HepG2 (cell line): ENCODE measurements at regions not wholly inside any gene's neighbourhood (a gene's known extent, or its start where the extent isn't known, plus 50 kb on each side); places are given as distances from the start of the nearest gene placed in this dataset.
A peak's percentile ranks its signal among the peaks of the same experiment; 100 is the strongest.

Experiments
- ATAC-seq: fragments of 200-7000 bp; cut with Tn5 transposase; 3 replicates; pipeline ENCODE4 v1.9.1; 2020; ENCODE audit warnings: mild to moderate bottlenecking, moderate library complexity
- BruUV-seq: library from RNA; stranded (reverse); fragments of 400-500 nt; replicated peaks from 2 replicates; lab custom pipeline; 2021; lab: Mats Ljungman, UMichigan
- CTCF ChIA-PET: fragments of 300-600 bp; formaldehyde crosslinking; extraction: SDS; loops from one replicate; lab custom pipeline; 2021; ENCODE audit warnings: low total read pairs, inconsistent platforms, low intra/inter-chr PET ratio; lab: Yijun Ruan, JAX
- POLR2A ChIA-PET: fragments of 350-600 bp; sonication (Branson Sonifier 250); formaldehyde crosslinking; loops from one replicate; lab custom pipeline; 2020; ENCODE audit warnings: antibody characterized with exemption, inconsistent platforms; lab: Yijun Ruan, JAX
- DNase-seq: peaks from one replicate; pipeline ENCODE4 v3.0.0-alpha.2; 2015; ENCODE audit warnings: low spot score
- FAIRE-seq: peaks from 3 replicates; lab custom pipeline; 2011; peaks lifted over from hg19 to GRCh38; lab: Jason Lieb, UNC
- H2AFZ ChIP-seq: one replicate; pipeline ENCODE4 v1.6.1; 2011; ENCODE audit warnings: low read length, inconsistent platforms
- H3K27ac ChIP-seq: fragments of 300-600 bp; 3 replicates; pipeline ENCODE4 v1.8.0; 2011; ENCODE audit warnings: mixed run types, mild to moderate bottlenecking, mixed read lengths, low read length, inconsistent platforms; ENCODE audit not compliant: insufficient read depth; ENCODE audit errors: extremely low read length
- H3K27me3 ChIP-seq, 2 experiments: fragments of 200-600 bp in 1 of 2; 2 replicates in 1 of 2; 3 replicates in 1 of 2; pipeline versions ENCODE4 v1.6.0 to v1.8.0; 2011; ENCODE audit warnings: low read length in 2 of 2, mild to moderate bottlenecking in 2 of 2, moderate library complexity in 2 of 2, inconsistent platforms in 1 of 2; ENCODE audit not compliant: insufficient read depth in 2 of 2, control insufficient read depth in 1 of 2
- H3K36me3 ChIP-seq, 2 experiments: fragments of 200-600 bp in 1 of 2; replicated peaks in 1 of 2; 2 replicates in 1 of 2; 3 replicates in 1 of 2; pipeline versions ENCODE4 v1.5.1 to v1.8.0; 2011; ENCODE audit warnings: low read length in 2 of 2, inconsistent platforms in 1 of 2; ENCODE audit not compliant: insufficient read depth in 2 of 2, control insufficient read depth in 1 of 2
- H3K4me1 ChIP-seq: 2 replicates; pipeline ENCODE4 v1.5.1; 2012; ENCODE audit warnings: low read length, inconsistent platforms; ENCODE audit not compliant: insufficient read depth
- H3K4me2 ChIP-seq: 2 replicates; pipeline ENCODE4 v1.6.0; 2011; ENCODE audit warnings: low read depth, low read length, inconsistent platforms
- H3K4me3 ChIP-seq, 3 experiments: fragments of 200-600 bp in 1 of 3; sonication (generic), shearing (Covaris generic) in 1 of 3; replicated peaks in 1 of 3; 2 replicates each; pipeline ENCODE4 v1.5.1; 2011 to 2016; ENCODE audit warnings: low read length in 3 of 3, inconsistent platforms in 2 of 3, low read depth in 2 of 3, mild to moderate bottlenecking in 2 of 3, control low read depth in 1 of 3, mixed read lengths in 1 of 3; ENCODE audit not compliant: insufficient read depth in 1 of 3
- H3K79me2 ChIP-seq: one replicate; pipeline ENCODE4 v1.6.1; 2011; ENCODE audit warnings: low read length, inconsistent platforms; ENCODE audit not compliant: insufficient read depth
- H3K9ac ChIP-seq: 2 replicates; pipeline ENCODE4 v1.6.0; 2011; ENCODE audit warnings: mild to moderate bottlenecking, low read depth, low read length, inconsistent platforms; ENCODE audit not compliant: insufficient read depth
- H3K9me3 ChIP-seq: 2 replicates; pipeline ENCODE4 v1.5.1; 2012; ENCODE audit warnings: mild to moderate bottlenecking, low read length
- H4K20me1 ChIP-seq: 2 replicates; pipeline ENCODE4 v1.6.0; 2011; ENCODE audit warnings: inconsistent platforms, mild to moderate bottlenecking, low read length, moderate library complexity; ENCODE audit not compliant: insufficient read depth
- FOXP1 ChIP-seq, 2 experiments: fragments of 450-650 bp in 1 of 2; IDR thresholded peaks; 2 replicates each; pipeline ENCODE4 v1.6.1; 2017 to 2018; ENCODE audit warnings: antibody characterized with exemption in 1 of 2
- IKZF1 ChIP-seq: fragments of 450-650 bp; IDR thresholded peaks from 2 replicates; pipeline ENCODE4 v1.7.1; 2016
- WGBS: methylation state at CpG from one replicate; pipeline ENCODE4 v1.1.6; 2017; ENCODE audit warnings: low lambda C conversion rate; 5-methylcytosine and 5-hydroxymethylcytosine counted together
- in situ Hi-C: cut with HindIII; loops from 2 replicates; pipeline ENCODE4 v1.10.0; 2017; ENCODE audit warnings: low pct_unique_long_range_greater_than_20kb; ENCODE audit not compliant: extremely low pct_ligation_motif_present
- intact Hi-C: fragments of 100-400 bp; cut with micrococcal nuclease; formaldehyde crosslinking; loops from one replicate; pipeline ENCODE4 v1.10.0; 2022; ENCODE audit not compliant: unreplicated experiment
- TF ChIP-seq, protein P1 (sequence below), 2 experiments: fragments of 450-650 bp in 1 of 2; sonication (generic) in 1 of 2; formaldehyde crosslinking in 1 of 2; IDR thresholded peaks; 2 replicates each; pipeline versions ENCODE4 v1.6.1 to v1.8.0; 2016 to 2022; ENCODE audit warnings: antibody characterized with exemption in 1 of 2, mild to moderate bottlenecking in 1 of 2, missing genetic modification reagents in 1 of 2
- TF ChIP-seq, protein P2 (sequence below): fragments of 450-650 bp; IDR thresholded peaks from 2 replicates; pipeline ENCODE4 v1.6.1; 2016

DNA sequence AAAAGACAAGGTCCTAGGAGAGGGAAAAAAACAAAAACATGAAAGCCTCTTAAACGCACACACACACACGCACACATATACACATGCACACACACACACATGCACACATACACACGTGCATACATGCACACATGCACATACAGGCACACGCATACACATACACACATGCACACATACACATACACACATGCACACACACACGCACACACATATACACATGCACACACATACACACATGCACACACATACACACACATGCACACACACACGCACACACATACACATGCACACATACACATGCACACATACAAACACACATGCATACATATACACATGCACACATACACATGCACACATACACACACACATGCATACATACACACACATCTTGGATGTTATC is 78.1 kb upstream of the PPP2R5C start:
- H4K20me1 ChIP-seq, result no peaks in the 10 kb centered on the region
- TF ChIP-seq, protein P1, sequence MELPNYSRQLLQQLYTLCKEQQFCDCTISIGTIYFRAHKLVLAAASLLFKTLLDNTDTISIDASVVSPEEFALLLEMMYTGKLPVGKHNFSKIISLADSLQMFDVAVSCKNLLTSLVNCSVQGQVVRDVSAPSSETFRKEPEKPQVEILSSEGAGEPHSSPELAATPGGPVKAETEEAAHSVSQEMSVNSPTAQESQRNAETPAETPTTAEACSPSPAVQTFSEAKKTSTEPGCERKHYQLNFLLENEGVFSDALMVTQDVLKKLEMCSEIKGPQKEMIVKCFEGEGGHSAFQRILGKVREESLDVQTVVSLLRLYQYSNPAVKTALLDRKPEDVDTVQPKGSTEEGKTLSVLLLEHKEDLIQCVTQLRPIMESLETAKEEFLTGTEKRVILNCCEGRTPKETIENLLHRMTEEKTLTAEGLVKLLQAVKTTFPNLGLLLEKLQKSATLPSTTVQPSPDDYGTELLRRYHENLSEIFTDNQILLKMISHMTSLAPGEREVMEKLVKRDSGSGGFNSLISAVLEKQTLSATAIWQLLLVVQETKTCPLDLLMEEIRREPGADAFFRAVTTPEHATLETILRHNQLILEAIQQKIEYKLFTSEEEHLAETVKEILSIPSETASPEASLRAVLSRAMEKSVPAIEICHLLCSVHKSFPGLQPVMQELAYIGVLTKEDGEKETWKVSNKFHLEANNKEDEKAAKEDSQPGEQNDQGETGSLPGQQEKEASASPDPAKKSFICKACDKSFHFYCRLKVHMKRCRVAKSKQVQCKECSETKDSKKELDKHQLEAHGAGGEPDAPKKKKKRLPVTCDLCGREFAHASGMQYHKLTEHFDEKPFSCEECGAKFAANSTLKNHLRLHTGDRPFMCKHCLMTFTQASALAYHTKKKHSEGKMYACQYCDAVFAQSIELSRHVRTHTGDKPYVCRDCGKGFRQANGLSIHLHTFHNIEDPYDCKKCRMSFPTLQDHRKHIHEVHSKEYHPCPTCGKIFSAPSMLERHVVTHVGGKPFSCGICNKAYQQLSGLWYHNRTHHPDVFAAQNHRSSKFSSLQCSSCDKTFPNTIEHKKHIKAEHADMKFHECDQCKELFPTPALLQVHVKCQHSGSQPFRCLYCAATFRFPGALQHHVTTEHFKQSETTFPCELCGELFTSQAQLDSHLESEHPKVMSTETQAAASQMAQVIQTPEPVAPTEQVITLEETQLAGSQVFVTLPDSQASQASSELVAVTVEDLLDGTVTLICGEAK (IDR thresholded peaks at IDR 0.05), result 0 out of 2 replicates have a peak, but pooled peaks have one; percentile 12
- TF ChIP-seq, protein P1 (CRISPR knock-in tag; IDR thresholded peaks at IDR 0.05), result no peak
- peak; percentile 24; the same call in 1 of the 2 replicates for TF ChIP-seq FOXP1 (IDR thresholded peaks at IDR 0.05)
- TF ChIP-seq FOXP1 (CRISPR knock-in tag; IDR thresholded peaks at IDR 0.05), result no peak
- TF ChIP-seq, protein P2, sequence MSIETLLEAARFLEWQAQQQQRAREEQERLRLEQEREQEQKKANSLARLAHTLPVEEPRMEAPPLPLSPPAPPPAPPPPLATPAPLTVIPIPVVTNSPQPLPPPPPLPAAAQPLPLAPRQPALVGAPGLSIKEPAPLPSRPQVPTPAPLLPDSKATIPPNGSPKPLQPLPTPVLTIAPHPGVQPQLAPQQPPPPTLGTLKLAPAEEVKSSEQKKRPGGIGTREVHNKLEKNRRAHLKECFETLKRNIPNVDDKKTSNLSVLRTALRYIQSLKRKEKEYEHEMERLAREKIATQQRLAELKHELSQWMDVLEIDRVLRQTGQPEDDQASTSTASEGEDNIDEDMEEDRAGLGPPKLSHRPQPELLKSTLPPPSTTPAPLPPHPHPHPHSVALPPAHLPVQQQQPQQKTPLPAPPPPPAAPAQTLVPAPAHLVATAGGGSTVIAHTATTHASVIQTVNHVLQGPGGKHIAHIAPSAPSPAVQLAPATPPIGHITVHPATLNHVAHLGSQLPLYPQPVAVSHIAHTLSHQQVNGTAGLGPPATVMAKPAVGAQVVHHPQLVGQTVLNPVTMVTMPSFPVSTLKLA, result peak; percentile 98
- TF ChIP-seq IKZF1, result no peak
- CTCF ChIA-PET, result no interaction called here
- no peaks in the 10 kb centered on the region for H3K9me3 ChIP-seq
- POLR2A ChIA-PET, result no interaction called here
- no peak overlapping the region for H3K4me3 ChIP-seq
- no peak overlapping the region for H2AFZ ChIP-seq
- intact Hi-C loops (no loop called here), in situ Hi-C loops (no loop called here)
- no peaks in the 10 kb centered on the region for H3K79me2 ChIP-seq
- 32% methylated on average over 6 of the region's 6 CpGs for WGBS
- ATAC-seq (no peak), DNase-seq (no peak), FAIRE-seq (no peak)
- H3K9ac ChIP-seq, result no peak overlapping the region
- H3K27ac ChIP-seq, result no peak overlapping the region
- no peaks in the 10 kb centered on the region for H3K36me3 ChIP-seq
- peaks cover 0 to 3% of the 10 kb centered on the region in 2 experiments; a peak in 1 of 5 replicates for H3K27me3 ChIP-seq
- no TSS peak for BruUV-seq
- H3K4me2 ChIP-seq, result no peak overlapping the region
- H3K4me1 ChIP-seq, result no peaks in the 10 kb centered on the region
